ENCODE measurements at regions not wholly inside any gene's neighbourhood (a gene's known extent, or its start where the extent isn't known, plus 50 kb on each side); places are given as distances from the start of the nearest gene placed in this dataset.

DNA sequence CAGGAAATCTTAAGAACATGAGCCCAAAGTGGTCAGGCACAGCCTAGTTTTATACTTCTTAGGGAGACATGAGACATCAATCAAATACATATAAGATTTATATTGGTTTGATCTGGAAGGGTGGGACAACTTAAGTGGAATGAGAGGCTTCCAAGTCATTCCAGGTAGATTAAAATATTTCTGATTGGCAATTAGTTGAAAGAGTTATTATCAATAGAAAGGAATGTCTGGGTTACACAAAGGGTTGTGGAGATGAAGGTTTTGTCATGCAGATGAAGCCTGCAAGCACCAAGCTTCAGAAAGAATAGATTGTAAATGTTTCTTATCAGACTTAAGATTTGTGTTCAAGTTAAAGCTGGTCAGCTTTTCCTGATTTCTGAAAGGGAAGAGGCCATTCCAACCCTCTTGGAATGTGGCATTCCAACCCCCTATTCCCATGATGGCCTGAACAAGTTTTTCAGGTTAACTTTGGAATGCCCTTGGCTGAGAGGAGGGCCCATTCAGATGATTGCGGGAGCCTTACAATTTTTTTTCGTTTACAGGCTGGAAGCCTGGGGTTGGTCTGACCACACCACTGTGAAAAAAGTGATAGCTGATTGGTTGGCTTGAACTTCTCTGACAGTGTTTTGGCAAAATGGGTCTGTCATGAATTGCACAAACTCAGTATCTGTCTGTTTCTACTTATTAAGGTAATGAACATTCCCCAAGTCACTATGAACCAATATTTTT is 245.6 kb upstream of the RAI14 start:
- TF ChIP-seq, protein P1, sequence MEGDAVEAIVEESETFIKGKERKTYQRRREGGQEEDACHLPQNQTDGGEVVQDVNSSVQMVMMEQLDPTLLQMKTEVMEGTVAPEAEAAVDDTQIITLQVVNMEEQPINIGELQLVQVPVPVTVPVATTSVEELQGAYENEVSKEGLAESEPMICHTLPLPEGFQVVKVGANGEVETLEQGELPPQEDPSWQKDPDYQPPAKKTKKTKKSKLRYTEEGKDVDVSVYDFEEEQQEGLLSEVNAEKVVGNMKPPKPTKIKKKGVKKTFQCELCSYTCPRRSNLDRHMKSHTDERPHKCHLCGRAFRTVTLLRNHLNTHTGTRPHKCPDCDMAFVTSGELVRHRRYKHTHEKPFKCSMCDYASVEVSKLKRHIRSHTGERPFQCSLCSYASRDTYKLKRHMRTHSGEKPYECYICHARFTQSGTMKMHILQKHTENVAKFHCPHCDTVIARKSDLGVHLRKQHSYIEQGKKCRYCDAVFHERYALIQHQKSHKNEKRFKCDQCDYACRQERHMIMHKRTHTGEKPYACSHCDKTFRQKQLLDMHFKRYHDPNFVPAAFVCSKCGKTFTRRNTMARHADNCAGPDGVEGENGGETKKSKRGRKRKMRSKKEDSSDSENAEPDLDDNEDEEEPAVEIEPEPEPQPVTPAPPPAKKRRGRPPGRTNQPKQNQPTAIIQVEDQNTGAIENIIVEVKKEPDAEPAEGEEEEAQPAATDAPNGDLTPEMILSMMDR (IDR thresholded peaks at IDR 0.05) = no peak
- TF ChIP-seq POLR2A (IDR thresholded peaks at IDR 0.05) (no peak), EP300 (IDR thresholded peaks at IDR 0.05) (no peak)

Measured in tibial nerve (tissue), 4 donors.